ENCODE measurements at regions not wholly inside any gene's neighbourhood (a gene's known extent, or its start where the extent isn't known, plus 50 kb on each side); places are given as distances from the start of the nearest gene placed in this dataset.

GRCh38 chr9:73558471-73558870 lies 406.8 kb downstream of the ANXA1 start:
- Histone ChIP-seq H3K79me2 (ENCODE audit: control insufficient read depth, insufficient read depth, low read length) (no peaks in the 10 kb centered on the region), H3K4me1 (ENCODE audit: control insufficient read depth in 2 of 2, insufficient read depth in 2 of 2, low read length in 2 of 2) (no peaks in the 10 kb centered on the region), H3K9ac (ENCODE audit: low read length) (no peak overlapping the region), H3K36me3 (replicated peaks in 1 of 2; ENCODE audit: control extremely low read depth in 1 of 2, control insufficient read depth in 1 of 2, extremely low read depth in 1 of 2, insufficient read depth in 2 of 2, low read length in 1 of 2) (no peaks in the 10 kb centered on the region), H3K4me3 (ENCODE audit: control extremely low read depth in 1 of 5, extremely low read depth in 1 of 5, insufficient read depth in 1 of 5, low read depth in 2 of 5, low read length in 4 of 5) (no peak overlapping the region), H3K27me3 (replicated peaks in 1 of 4; ENCODE audit: control extremely low read depth in 1 of 4, control insufficient read depth in 3 of 4, insufficient read depth in 4 of 4, low read length in 3 of 4) (no peaks in the 10 kb centered on the region), H3K9me3 (ENCODE audit: control extremely low read depth in 1 of 3, control insufficient read depth in 2 of 3, insufficient read depth in 1 of 3, low read length in 2 of 3) (no peaks in the 10 kb centered on the region), H4K20me1 (ENCODE audit: control insufficient read depth, insufficient read depth, low read length, poor library complexity, severe bottlenecking) (no peaks in the 10 kb centered on the region), H2AFZ (ENCODE audit: insufficient read depth, low read depth, low read length, poor library complexity, severe bottlenecking) (no peak overlapping the region), H3K27ac (ENCODE audit: low read length in 2 of 2) (no peak overlapping the region), H3K4me2 (replicated peaks; ENCODE audit: low read depth, low read length, poor library complexity, severe bottlenecking) (no peak overlapping the region)
- intact Hi-C loops (cut with micrococcal nuclease): no loop called here
- no peak for DNase-seq
- Mint-ChIP-seq H3K9me3 (ENCODE audit: insufficient read depth) (no peaks in the 10 kb centered on the region), H3K27ac (no peak overlapping the region), H3K4me3 (no peak overlapping the region), H3K27me3 (no peaks in the 10 kb centered on the region), H3K4me1 (no peaks in the 10 kb centered on the region)
- POLR2A ChIA-PET: no interaction called here
- ATAC-seq (ENCODE audit: low read depth): no peak
- CTCF ChIA-PET: no interaction called here
- no peak for TF ChIP-seq CTCF (IDR thresholded peaks at IDR 0.05)
- TF ChIP-seq EZH2 (IDR thresholded peaks at IDR 0.05; ENCODE audit: borderline replicate concordance, insufficient read depth, low read depth, low read length, poor library complexity, severe bottlenecking): no peak

- intact Hi-C loops (cut with micrococcal nuclease): no loop called here
- H3K4me2 ChIP-seq (replicated peaks; ENCODE audit: low read depth, low read length, poor library complexity, severe bottlenecking): no peak overlapping the region
- no peak overlapping the region for H2AFZ ChIP-seq (ENCODE audit: insufficient read depth, low read depth, low read length, poor library complexity, severe bottlenecking)
- POLR2A ChIA-PET: no interaction called here
- ATAC-seq (ENCODE audit: low read depth): no peak
- H4K20me1 ChIP-seq (ENCODE audit: control insufficient read depth, insufficient read depth, low read length, poor library complexity, severe bottlenecking): no peaks in the 10 kb centered on the region
- no peaks in the 10 kb centered on the region for H3K27me3 ChIP-seq (replicated peaks in 1 of 4; ENCODE audit: control extremely low read depth in 1 of 4, control insufficient read depth in 3 of 4, insufficient read depth in 4 of 4, low read length in 3 of 4)
- H3K36me3 ChIP-seq (replicated peaks in 1 of 2; ENCODE audit: control extremely low read depth in 1 of 2, control insufficient read depth in 1 of 2, extremely low read depth in 1 of 2, insufficient read depth in 2 of 2, low read length in 1 of 2): no peaks in the 10 kb centered on the region
- Mint-ChIP-seq H3K4me1 (no peaks in the 10 kb centered on the region), H3K27ac (no peak overlapping the region), H3K9me3 (ENCODE audit: insufficient read depth) (peaks cover 3% of the 10 kb centered on the region), H3K27me3 (no peaks in the 10 kb centered on the region), H3K4me3 (no peak overlapping the region)
- H3K27ac ChIP-seq (ENCODE audit: low read length in 2 of 2): no peak overlapping the region
- no peak for TF ChIP-seq CTCF (IDR thresholded peaks at IDR 0.05)
- TF ChIP-seq EZH2 (IDR thresholded peaks at IDR 0.05; ENCODE audit: borderline replicate concordance, insufficient read depth, low read depth, low read length, poor library complexity, severe bottlenecking): no peak
- H3K79me2 ChIP-seq (ENCODE audit: control insufficient read depth, insufficient read depth, low read length): no peaks in the 10 kb centered on the region
- H3K9me3 ChIP-seq (ENCODE audit: control extremely low read depth in 1 of 3, control insufficient read depth in 2 of 3, insufficient read depth in 1 of 3, low read length in 2 of 3): no peaks in the 10 kb centered on the region
- H3K4me3 ChIP-seq (ENCODE audit: control extremely low read depth in 1 of 5, extremely low read depth in 1 of 5, insufficient read depth in 1 of 5, low read depth in 2 of 5, low read length in 4 of 5): no peak overlapping the region
- no peaks in the 10 kb centered on the region for H3K4me1 ChIP-seq (ENCODE audit: control insufficient read depth in 2 of 2, insufficient read depth in 2 of 2, low read length in 2 of 2)
- no peak overlapping the region for H3K9ac ChIP-seq (ENCODE audit: low read length)
- CTCF ChIA-PET: no interaction called here
- DNase-seq: no peak
- WGBS (ENCODE audit: insufficient coverage): 69% methylated on average over 2 of the region's 4 CpGs
Measured at GRCh38 chr9:73565026-73565425, 413.4 kb downstream of the ANXA1 start.
